PC-9 (cell line): ENCODE measurements at regions not wholly inside any gene's neighbourhood (a gene's known extent, or its start where the extent isn't known, plus 50 kb on each side); places are given as distances from the start of the nearest gene placed in this dataset.

Experiments
- BruUV-seq: library from RNA; stranded (reverse); fragments of 400-500 nt; replicated peaks from 2 replicates; lab custom pipeline; 2021; lab: Mats Ljungman, UMichigan
- CTCF ChIA-PET: fragments of 300-600 bp; sonication (Branson Sonifier 250); formaldehyde crosslinking; loops from one replicate; lab custom pipeline; 2022; ENCODE audit warnings: antibody characterized with exemption; lab: Charles Lee
- POLR2A ChIA-PET: fragments of 300-600 bp; sonication (Branson Sonifier 250); formaldehyde crosslinking; loops from one replicate; lab custom pipeline; 2022; ENCODE audit warnings: antibody characterized with exemption; ENCODE audit not compliant: unreplicated experiment; lab: Charles Lee
- DNase-seq, 2 experiments: peaks; one replicate each; pipeline versions ENCODE4 v3.0.0 to v3.0.0-alpha.2; 2015 to 2022; ENCODE audit warnings: mixed read lengths in 1 of 2
- H2AFZ ChIP-seq: fragments of 200-600 bp; sonication (generic); 2 replicates; pipeline ENCODE4 v1.8.1; 2017; ENCODE audit warnings: antibody characterized with exemption
- H3F3A ChIP-seq: fragments of 200-600 bp; sonication (generic); 2 replicates; pipeline ENCODE4 v1.8.1; 2017; ENCODE audit warnings: antibody characterized with exemption, mild to moderate bottlenecking, low read depth; ENCODE audit not compliant: insufficient read depth
- H3K27ac ChIP-seq: fragments of 200-600 bp; sonication (generic); 2 replicates; pipeline ENCODE4 v1.6.1; 2016; ENCODE audit warnings: mixed run types
- H3K27me3 ChIP-seq: fragments of 200-600 bp; sonication (generic); 2 replicates; pipeline ENCODE4 v1.6.1; 2016; ENCODE audit warnings: low read depth, mixed run types; ENCODE audit not compliant: insufficient read depth
- H3K36me3 ChIP-seq: fragments of 200-600 bp; sonication (generic); 2 replicates; pipeline ENCODE4 v1.6.1; 2016; ENCODE audit warnings: low read depth, mixed run types
- H3K4me1 ChIP-seq: fragments of 200-600 bp; sonication (generic); replicated peaks from 2 replicates; pipeline ENCODE4 v1.6.1; 2016; ENCODE audit warnings: mixed run types; ENCODE audit not compliant: insufficient read depth
- H3K4me2 ChIP-seq: fragments of 200-600 bp; sonication (generic); 2 replicates; pipeline ENCODE4 v1.6.1; 2017; ENCODE audit warnings: mixed run types
- H3K4me3 ChIP-seq: fragments of 200-600 bp; sonication (generic); 2 replicates; pipeline ENCODE4 v1.6.1; 2016; ENCODE audit warnings: mixed run types
- H3K79me2 ChIP-seq: fragments of 200-600 bp; sonication (generic); 2 replicates; pipeline ENCODE4 v1.6.1; 2017; ENCODE audit warnings: low read depth, mixed run types
- H3K9me2 ChIP-seq: fragments of 200-600 bp; sonication (generic); 2 replicates; pipeline ENCODE4 v1.8.1; 2017; ENCODE audit warnings: mild to moderate bottlenecking; ENCODE audit not compliant: insufficient read depth
- H3K9me3 ChIP-seq: fragments of 200-600 bp; sonication (generic); 2 replicates; pipeline ENCODE4 v1.8.1; 2016; ENCODE audit warnings: low read depth; ENCODE audit not compliant: insufficient read depth
- H4K20me1 ChIP-seq: fragments of 200-600 bp; sonication (generic); 2 replicates; pipeline ENCODE4 v1.8.1; 2017; ENCODE audit not compliant: insufficient read depth
- CTCF ChIP-seq: fragments of 200-600 bp; sonication (generic); conservative IDR thresholded peaks from 2 replicates; pipeline ENCODE4 v1.6.1; 2017; ENCODE audit warnings: mixed run types, antibody characterized with exemption, mild to moderate bottlenecking, moderate library complexity
- EZH2 ChIP-seq: fragments of 200-600 bp; sonication (generic); IDR thresholded peaks from 2 replicates; pipeline ENCODE4 v1.8.0; 2017; ENCODE audit warnings: antibody characterized with exemption, low read depth
- intact Hi-C: fragments of 100-400 bp; cut with micrococcal nuclease; formaldehyde crosslinking; loops from one replicate; pipeline ENCODE4 v1.10.0; 2022; ENCODE audit not compliant: unreplicated experiment

- Histone ChIP-seq H3K27ac (no peak overlapping the region), H3K79me2 (no peaks in the 10 kb centered on the region), H4K20me1 (no peaks in the 10 kb centered on the region), H3K4me3 (no peak overlapping the region), H3K36me3 (no peaks in the 10 kb centered on the region), H3K27me3 (peaks cover 29% of the 10 kb centered on the region), H3K9me3 (no peaks in the 10 kb centered on the region), H2AFZ (no peak overlapping the region), H3F3A (peaks cover 8% of the 10 kb centered on the region; the same call in 1 of the 2 replicates), H3K9me2 (no peaks in the 10 kb centered on the region), H3K4me1 (no peaks in the 10 kb centered on the region), H3K4me2 (no peak overlapping the region)
- no TSS peak for BruUV-seq
- intact Hi-C loops = no loop called here
- ChIA-PET POLR2A (no interaction called here), CTCF (no interaction called here)
- TF ChIP-seq CTCF (no peak), EZH2 (no peak)
- no peak for DNase-seq
Measured at GRCh38 chr16:5642436-5642835, 544.8 kb upstream of the EEF2KMT start.

DNA sequence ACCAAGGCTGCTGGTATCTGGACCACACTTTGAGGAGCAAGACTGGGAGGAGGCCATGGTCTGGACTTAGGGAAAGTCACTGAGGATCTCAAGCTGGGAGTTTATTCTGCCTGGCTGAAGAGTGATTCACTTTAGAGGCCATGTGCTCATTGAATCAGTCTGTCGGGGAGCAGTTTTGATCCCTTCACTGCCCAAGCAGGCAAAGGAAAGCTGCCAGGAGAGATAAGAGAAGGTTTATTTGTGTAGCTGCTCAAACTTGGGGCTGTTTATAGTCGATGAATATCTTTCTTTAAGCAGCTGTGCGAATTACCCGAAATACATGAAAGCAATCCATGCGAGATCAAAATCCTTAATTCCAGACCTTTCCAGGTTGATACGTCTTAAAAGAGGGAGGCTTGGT lies 544.4 kb upstream of the EEF2KMT start:
- Histone ChIP-seq H3K4me1 (no peaks in the 10 kb centered on the region), H4K20me1 (no peaks in the 10 kb centered on the region), H2AFZ (no peak overlapping the region), H3K9me2 (no peaks in the 10 kb centered on the region), H3K4me3 (no peak overlapping the region), H3K27ac (no peak overlapping the region), H3F3A (peaks cover 8% of the 10 kb centered on the region; the same call in 1 of the 2 replicates), H3K79me2 (no peaks in the 10 kb centered on the region), H3K4me2 (no peak overlapping the region), H3K27me3 (peaks cover 28% of the 10 kb centered on the region), H3K9me3 (no peaks in the 10 kb centered on the region), H3K36me3 (no peaks in the 10 kb centered on the region)
- no peak for DNase-seq
- TF ChIP-seq EZH2 (no peak), CTCF (no peak)
- ChIA-PET POLR2A (no interaction called here), CTCF (no interaction called here)
- BruUV-seq = no TSS peak
- intact Hi-C loops = no loop called here

DNA sequence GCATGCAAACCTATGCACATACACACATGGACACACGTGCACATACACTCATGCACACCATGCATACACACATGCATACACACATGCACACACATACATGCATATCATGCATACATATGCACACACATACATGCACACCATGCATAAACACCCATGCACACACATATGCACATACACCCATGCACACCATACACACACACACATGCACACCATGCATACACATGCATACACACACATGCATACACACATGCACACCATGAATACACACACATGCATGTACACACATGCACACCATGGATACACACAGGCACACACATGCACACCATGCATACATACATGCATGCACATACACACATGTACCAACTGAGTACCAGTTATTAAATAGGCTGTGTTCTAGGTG lies 543.3 kb upstream of the EEF2KMT start:
- H4K20me1 ChIP-seq = no peaks in the 10 kb centered on the region
- H3K36me3 ChIP-seq = no peaks in the 10 kb centered on the region
- no peak overlapping the region for H3K27ac ChIP-seq
- no peak for TF ChIP-seq CTCF
- TF ChIP-seq EZH2 = no peak
- intact Hi-C loops = no loop called here
- DNase-seq = no peak
- H3K4me1 ChIP-seq = no peaks in the 10 kb centered on the region
- no peak overlapping the region for H2AFZ ChIP-seq
- no peak overlapping the region for H3K4me2 ChIP-seq
- H3K9me3 ChIP-seq = no peaks in the 10 kb centered on the region
- H3F3A ChIP-seq = peaks cover 8% of the 10 kb centered on the region; the same call in 1 of the 2 replicates
- no TSS peak for BruUV-seq
- no peak overlapping the region for H3K4me3 ChIP-seq
- no peaks in the 10 kb centered on the region for H3K79me2 ChIP-seq
- H3K9me2 ChIP-seq = no peaks in the 10 kb centered on the region
- ChIA-PET POLR2A (no interaction called here), CTCF (no interaction called here)
- peaks cover 26% of the 10 kb centered on the region for H3K27me3 ChIP-seq
